Liver (tissue), 8 donors: ENCODE measurements at regions not wholly inside any gene's neighbourhood (a gene's known extent, or its start where the extent isn't known, plus 50 kb on each side); places are given as distances from the start of the nearest gene placed in this dataset.

ENCODE experiments used
- DNase-seq: peaks from one replicate; pipeline ENCODE4 v3.0.0-alpha.2; 2017; ENCODE audit warnings: low spot score
- H3K27ac ChIP-seq, 2 donors: one replicate each; pipeline ENCODE4 v1.7.0; 2013; ENCODE audit warnings: inconsistent platforms in 2 of 2, low read length in 2 of 2, control low read depth in 1 of 2, low read depth in 1 of 2, mild to moderate bottlenecking in 1 of 2
- H3K27me3 ChIP-seq, 4 donors: one replicate each; pipeline versions ENCODE4 v1.6.1 to v1.7.0; 2013; ENCODE audit warnings: low read length in 3 of 4, inconsistent platforms in 1 of 4, mild to moderate bottlenecking in 1 of 4, moderate library complexity in 1 of 4; ENCODE audit not compliant: control insufficient read depth in 4 of 4, insufficient read depth in 4 of 4
- H3K36me3 ChIP-seq, 4 donors: one replicate each; pipeline versions ENCODE4 v1.6.1 to v1.7.0; 2013; ENCODE audit warnings: low read length in 3 of 4, mild to moderate bottlenecking in 3 of 4, low read depth in 1 of 4, moderate library complexity in 1 of 4; ENCODE audit not compliant: control insufficient read depth in 4 of 4, insufficient read depth in 3 of 4
- H3K4me1 ChIP-seq, 4 donors: one replicate each; pipeline versions ENCODE4 v1.6.1 to v1.7.0; 2013; ENCODE audit warnings: low read length in 3 of 4, mild to moderate bottlenecking in 3 of 4, moderate library complexity in 1 of 4; ENCODE audit not compliant: control insufficient read depth in 4 of 4, insufficient read depth in 4 of 4
- H3K4me3 ChIP-seq, 3 donors: one replicate each; pipeline versions ENCODE4 v1.6.1 to v1.7.0; 2013; ENCODE audit warnings: low read length in 3 of 3, control low read depth in 1 of 3, low read depth in 1 of 3, mild to moderate bottlenecking in 1 of 3
- H3K9ac ChIP-seq, 2 donors: one replicate each; pipeline ENCODE4 v1.7.0; 2013; ENCODE audit warnings: low read length in 2 of 2, mild to moderate bottlenecking in 2 of 2, moderate library complexity in 2 of 2, control low read depth in 1 of 2, low read depth in 1 of 2
- H3K9me3 ChIP-seq, 4 donors: one replicate each; pipeline versions ENCODE4 v1.6.1 to v1.7.0; 2013; ENCODE audit warnings: low read length in 3 of 4; ENCODE audit not compliant: control insufficient read depth in 4 of 4
- CTCF ChIP-seq: fragments of 150-350 bp; IDR thresholded peaks from 2 replicates; pipeline ENCODE4 v1.5.1; 2017; ENCODE audit warnings: improper control_type of control experiment, low read depth, low read length; ENCODE audit not compliant: missing input control
- FOXA2 ChIP-seq: IDR thresholded peaks from 2 replicates; pipeline ENCODE4 v1.6.1; 2016; ENCODE audit warnings: antibody characterized with exemption
- GABPA ChIP-seq, 2 donors: IDR thresholded peaks in 1 of 2; conservative IDR thresholded peaks in 1 of 2; 2 replicates each; pipeline ENCODE4 v1.6.1; 2016; ENCODE audit warnings: antibody characterized with exemption in 2 of 2, mild to moderate bottlenecking in 1 of 2, moderate library complexity in 1 of 2
- HNF4A ChIP-seq, 2 donors: conservative IDR thresholded peaks; 2 replicates each; pipeline ENCODE4 v1.6.1; 2016; ENCODE audit warnings: antibody characterized with exemption in 2 of 2, mild to moderate bottlenecking in 2 of 2
- HNF4G ChIP-seq: IDR thresholded peaks from 2 replicates; pipeline ENCODE4 v1.6.1; 2016; ENCODE audit warnings: antibody characterized with exemption
- JUND ChIP-seq, 2 donors: IDR thresholded peaks; 2 replicates each; pipeline ENCODE4 v1.6.1; 2016; ENCODE audit warnings: antibody characterized with exemption in 2 of 2
- MAX ChIP-seq: IDR thresholded peaks from 2 replicates; pipeline ENCODE4 v1.6.1; 2016; ENCODE audit warnings: antibody characterized with exemption
- NR2F2 ChIP-seq: IDR thresholded peaks from 2 replicates; pipeline ENCODE4 v1.6.1; 2016; ENCODE audit warnings: antibody characterized with exemption
- RAD21 ChIP-seq, 2 donors: IDR thresholded peaks; 2 replicates each; pipeline ENCODE4 v1.6.1; 2016; ENCODE audit warnings: antibody characterized with exemption in 2 of 2, mild to moderate bottlenecking in 2 of 2
- REST ChIP-seq: IDR thresholded peaks from 2 replicates; pipeline ENCODE4 v1.6.1; 2016; ENCODE audit warnings: antibody characterized with exemption, mild to moderate bottlenecking
- RXRA ChIP-seq, 2 donors: IDR thresholded peaks; 2 replicates each; pipeline ENCODE4 v1.6.1; 2017 to 2018; ENCODE audit warnings: antibody characterized with exemption in 2 of 2, mild to moderate bottlenecking in 1 of 2
- SP1 ChIP-seq: IDR thresholded peaks from 2 replicates; pipeline ENCODE4 v1.6.1; 2018; ENCODE audit warnings: antibody characterized with exemption, mild to moderate bottlenecking
- TAF1 ChIP-seq: conservative IDR thresholded peaks from 2 replicates; pipeline ENCODE4 v1.6.1; 2016; ENCODE audit warnings: antibody characterized with exemption, mild to moderate bottlenecking
- YY1 ChIP-seq: IDR thresholded peaks from 2 replicates; pipeline ENCODE4 v1.6.1; 2016; ENCODE audit warnings: antibody characterized with exemption, mild to moderate bottlenecking
- ZBTB33 ChIP-seq: IDR thresholded peaks from 2 replicates; pipeline ENCODE4 v1.6.1; 2016; ENCODE audit warnings: antibody characterized with exemption
- WGBS: extraction: QIAGEN DNeasy Blood & Tissue Kit; methylation state at CpG from one replicate; pipeline ENCODE4 v1.1.7; 2013; 5-methylcytosine and 5-hydroxymethylcytosine counted together
- donor health status: healthy.
- donor health status: healthy.
- donor health status: healthy.
- donor health status: healthy.
- donor health status: healthy.

GRCh38 chr2:136638193-136638592 is 127.2 kb upstream of the THSD7B start:
- H3K9me3 ChIP-seq = peaks cover 0 to 3% (median 0%) of the 10 kb centered on the region in 4 donors
- H3K4me3 ChIP-seq = no peak overlapping the region
- H3K27me3 ChIP-seq = no peaks in the 10 kb centered on the region
- no peak overlapping the region for H3K27ac ChIP-seq
- H3K9ac ChIP-seq = no peak overlapping the region
- H3K36me3 ChIP-seq = no peaks in the 10 kb centered on the region
- no peaks in the 10 kb centered on the region for H3K4me1 ChIP-seq
- TF ChIP-seq CTCF (no peak), GABPA (IDR thresholded peaks at IDR 0.05 in 1 of 2, conservative IDR thresholded peaks at IDR 0.05 in 1 of 2) (no peak), MAX (no peak), FOXA2 (no peak), HNF4A (conservative IDR thresholded peaks at IDR 0.05) (no peak), YY1 (no peak), RAD21 (IDR thresholded peaks at IDR 0.05) (no peak), RXRA (IDR thresholded peaks at IDR 0.05) (no peak)
- no peak for DNase-seq

GRCh38 chr2:136637402-136637801 is 127.9 kb upstream of the THSD7B start:
- TF ChIP-seq CTCF (no peak), ZBTB33 (no peak), HNF4A (conservative IDR thresholded peaks at IDR 0.05) (no peak), HNF4G (no peak), TAF1 (no peak), REST (no peak), YY1 (no peak), JUND (IDR thresholded peaks at IDR 0.05) (no peak), GABPA (IDR thresholded peaks at IDR 0.05 in 1 of 2, conservative IDR thresholded peaks at IDR 0.05 in 1 of 2) (no peak), SP1 (no peak), RAD21 (IDR thresholded peaks at IDR 0.05) (no peak), MAX (no peak), FOXA2 (no peak), NR2F2 (no peak)
- H3K36me3 ChIP-seq = no peaks in the 10 kb centered on the region
- H3K4me3 ChIP-seq = no peak overlapping the region
- H3K27me3 ChIP-seq = no peaks in the 10 kb centered on the region
- H3K4me1 ChIP-seq = no peaks in the 10 kb centered on the region
- 25% methylated on average over 2 of the region's 2 CpGs for whole genome bisulfite sequencing
- peaks cover 0 to 3% (median 0%) of the 10 kb centered on the region in 4 donors for H3K9me3 ChIP-seq
- H3K9ac ChIP-seq = no peak overlapping the region
- DNase-seq = no peak
- no peak overlapping the region for H3K27ac ChIP-seq
